Gastrocnemius medialis (tissue), 4 donors: ENCODE measurements at regions not wholly inside any gene's neighbourhood (a gene's known extent, or its start where the extent isn't known, plus 50 kb on each side); places are given as distances from the start of the nearest gene placed in this dataset.

Source experiments
- ATAC-seq, 2 donors: fragments of 150-250 bp; one replicate each; pipeline ENCODE4 v1.9.1; 2016
- DNase-seq, 2 donors: peaks; one replicate each; pipeline ENCODE4 v3.0.0-alpha.2; 2019
- H3K27ac ChIP-seq, 4 donors: fragments of 200-600 bp; sonication (generic); 1 replicate in 1 of 4; 2 replicates in 3 of 4; pipeline ENCODE4 v1.5.1; 2016 to 2018; ENCODE audit warnings: mild to moderate bottlenecking in 2 of 4, moderate library complexity in 1 of 4
- H3K27me3 ChIP-seq, 3 donors: fragments of 200-600 bp; sonication (generic) in 2 of 3; 1 replicate in 1 of 3; 2 replicates in 2 of 3; pipeline versions ENCODE4 v1.5.1 to v1.6.0; 2016 to 2019; ENCODE audit warnings: mild to moderate bottlenecking in 1 of 3, moderate library complexity in 1 of 3
- H3K36me3 ChIP-seq, 2 donors: fragments of 200-600 bp; sonication (generic) in 1 of 2; one replicate each; pipeline ENCODE4 v1.5.1; 2017 to 2018
- H3K4me1 ChIP-seq, 2 donors: fragments of 200-600 bp; sonication (generic) in 1 of 2; one replicate each; pipeline ENCODE4 v1.5.1; 2016 to 2017; ENCODE audit warnings: mild to moderate bottlenecking in 2 of 2
- H3K4me3 ChIP-seq, 4 donors: fragments of 200-600 bp; sonication (generic) in 3 of 4; 1 replicate in 1 of 4; 2 replicates in 3 of 4; pipeline ENCODE4 v1.5.1; 2016 to 2019; ENCODE audit warnings: mild to moderate bottlenecking in 2 of 4
- H3K9me3 ChIP-seq, 3 donors: fragments of 200-600 bp; sonication (generic) in 2 of 3; 1 replicate in 1 of 3; 2 replicates in 2 of 3; pipeline ENCODE4 v1.5.1; 2016 to 2019
- POLR2A ChIP-seq, 2 donors: fragments of 450-650 bp; IDR thresholded peaks; one replicate each; pipeline ENCODE4 v1.6.1; 2017; ENCODE audit warnings: antibody characterized with exemption in 2 of 2, mild to moderate bottlenecking in 2 of 2, moderate library complexity in 2 of 2
- in situ Hi-C, 4 donors: fragments of 200-750 bp; cut with MboI; loops; one replicate each; pipeline versions ENCODE4 v1.15.0 to v1.8.0; 2017; ENCODE audit warnings: low sequenced_read_pairs in 4 of 4
- intact Hi-C: fragments of 100-400 bp; cut with DNase I; formaldehyde crosslinking; loops from one replicate; pipeline ENCODE4 v1.15.1; 2023; ENCODE audit warnings: low total_unique reads
- TF ChIP-seq, protein P1 (sequence below), 5 experiments: fragments of 450-650 bp in 3 of 5; fragments of 200-600 bp in 2 of 5; sonication (generic) in 2 of 5; IDR thresholded peaks in 4 of 5; conservative IDR thresholded peaks in 1 of 5; 1 replicate in 4 of 5; 2 replicates in 1 of 5; pipeline ENCODE4 v1.5.1; 2016 to 2019; ENCODE audit warnings: antibody characterized with exemption in 5 of 5, mild to moderate bottlenecking in 3 of 5, moderate library complexity in 3 of 5

- Histone ChIP-seq H3K4me3 (no peak overlapping the region), H3K9me3 (no peaks in the 10 kb centered on the region), H3K27ac (no peak overlapping the region), H3K27me3 (no peaks in the 10 kb centered on the region), H3K4me1 (no peaks in the 10 kb centered on the region), H3K36me3 (no peaks in the 10 kb centered on the region)
- no peak for ATAC-seq
- TF ChIP-seq, protein P1, sequence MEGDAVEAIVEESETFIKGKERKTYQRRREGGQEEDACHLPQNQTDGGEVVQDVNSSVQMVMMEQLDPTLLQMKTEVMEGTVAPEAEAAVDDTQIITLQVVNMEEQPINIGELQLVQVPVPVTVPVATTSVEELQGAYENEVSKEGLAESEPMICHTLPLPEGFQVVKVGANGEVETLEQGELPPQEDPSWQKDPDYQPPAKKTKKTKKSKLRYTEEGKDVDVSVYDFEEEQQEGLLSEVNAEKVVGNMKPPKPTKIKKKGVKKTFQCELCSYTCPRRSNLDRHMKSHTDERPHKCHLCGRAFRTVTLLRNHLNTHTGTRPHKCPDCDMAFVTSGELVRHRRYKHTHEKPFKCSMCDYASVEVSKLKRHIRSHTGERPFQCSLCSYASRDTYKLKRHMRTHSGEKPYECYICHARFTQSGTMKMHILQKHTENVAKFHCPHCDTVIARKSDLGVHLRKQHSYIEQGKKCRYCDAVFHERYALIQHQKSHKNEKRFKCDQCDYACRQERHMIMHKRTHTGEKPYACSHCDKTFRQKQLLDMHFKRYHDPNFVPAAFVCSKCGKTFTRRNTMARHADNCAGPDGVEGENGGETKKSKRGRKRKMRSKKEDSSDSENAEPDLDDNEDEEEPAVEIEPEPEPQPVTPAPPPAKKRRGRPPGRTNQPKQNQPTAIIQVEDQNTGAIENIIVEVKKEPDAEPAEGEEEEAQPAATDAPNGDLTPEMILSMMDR (IDR thresholded peaks at IDR 0.05 in 4 of 5, conservative IDR thresholded peaks at IDR 0.05 in 1 of 5) = no peak
- no peak for TF ChIP-seq POLR2A (IDR thresholded peaks at IDR 0.05)
- intact Hi-C loops = no loop called here
- DNase-seq = no peak
- in situ Hi-C loops = no loop called here
Observed at GRCh38 chr22:49600468-49600867, 227.2 kb downstream of the BRD1 start.

- ATAC-seq (no peak), DNase-seq (peak in 1 of 2 donors; percentile 6)
- Histone ChIP-seq H3K4me3 (no peak overlapping the region), H3K27me3 (no peaks in the 10 kb centered on the region), H3K36me3 (no peaks in the 10 kb centered on the region), H3K9me3 (no peaks in the 10 kb centered on the region), H3K4me1 (no peaks in the 10 kb centered on the region), H3K27ac (no peak overlapping the region)
- intact Hi-C loops = no loop called here
- in situ Hi-C loops = no loop called here
- TF ChIP-seq, protein P1 (IDR thresholded peaks at IDR 0.05 in 4 of 5, conservative IDR thresholded peaks at IDR 0.05 in 1 of 5) = no peak
- TF ChIP-seq POLR2A (IDR thresholded peaks at IDR 0.05) = no peak
Observed at GRCh38 chr22:49599691-49600455, 227.8 kb downstream of the BRD1 start.

- TF ChIP-seq, protein P1 (IDR thresholded peaks at IDR 0.05 in 4 of 5, conservative IDR thresholded peaks at IDR 0.05 in 1 of 5) = no peak
- TF ChIP-seq POLR2A (IDR thresholded peaks at IDR 0.05) = no peak
- in situ Hi-C loops = no loop called here
- no peak overlapping the region for H3K27ac ChIP-seq
- H3K36me3 ChIP-seq = no peaks in the 10 kb centered on the region
- H3K4me3 ChIP-seq = no peak overlapping the region
- intact Hi-C loops = no loop called here
- H3K27me3 ChIP-seq = no peaks in the 10 kb centered on the region
- no peaks in the 10 kb centered on the region for H3K9me3 ChIP-seq
- peak in 1 of 2 donors; percentile 21 for DNase-seq
- ATAC-seq = no peak
- H3K4me1 ChIP-seq = no peaks in the 10 kb centered on the region
Observed at GRCh38 chr22:49599039-49599438, 228.6 kb downstream of the BRD1 start.

DNA sequence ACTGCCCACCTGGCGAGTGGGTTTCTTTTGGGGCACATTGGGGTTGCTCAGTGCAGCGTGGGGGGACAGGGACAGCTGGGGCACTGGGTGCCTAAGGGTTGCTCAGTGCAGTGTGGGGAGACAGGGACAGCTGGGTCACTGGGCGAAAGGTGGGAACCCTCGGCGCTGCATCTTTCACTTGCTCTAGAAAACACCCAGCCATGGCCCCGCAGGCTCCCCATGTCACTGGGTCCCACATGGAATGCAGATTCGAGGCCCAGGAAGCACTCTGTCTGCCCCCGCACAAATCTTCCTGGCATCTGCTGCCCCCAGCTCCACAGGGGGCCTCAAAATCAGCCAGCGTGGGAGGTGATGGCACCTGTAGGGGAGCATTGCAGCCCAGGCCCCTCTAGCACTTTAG lies 229.3 kb downstream of the BRD1 start:
- no peaks in the 10 kb centered on the region for H3K27me3 ChIP-seq
- no peaks in the 10 kb centered on the region for H3K36me3 ChIP-seq
- in situ Hi-C loops = no loop called here
- ATAC-seq (no peak), DNase-seq (peak in 1 of 2 donors; percentile 1)
- H3K4me1 ChIP-seq = no peaks in the 10 kb centered on the region
- no peaks in the 10 kb centered on the region for H3K9me3 ChIP-seq
- no peak overlapping the region for H3K4me3 ChIP-seq
- intact Hi-C loops = no loop called here
- no peak for TF ChIP-seq POLR2A (IDR thresholded peaks at IDR 0.05)
- TF ChIP-seq, protein P1 (IDR thresholded peaks at IDR 0.05 in 4 of 5, conservative IDR thresholded peaks at IDR 0.05 in 1 of 5) = no peak
- H3K27ac ChIP-seq = no peak overlapping the region
